ENCODE measurements at regions not wholly inside any gene's neighbourhood (a gene's known extent, or its start where the extent isn't known, plus 50 kb on each side); places are given as distances from the start of the nearest gene placed in this dataset.

GRCh38 chr12:93299262-93299846 is 78.4 kb upstream of the NUDT4 start:
- no peak for DNase-seq (ENCODE audit: low spot score)

GRCh38 chr12:93300611-93301021 is 77.1 kb upstream of the NUDT4 start:
- no peak for DNase-seq (ENCODE audit: low spot score)

- no peak for DNase-seq (ENCODE audit: low spot score)
These were observed 75.1 kb upstream of the NUDT4 start for GRCh38 chr12:93302331-93303229.

- DNase-seq (ENCODE audit: low spot score) = no peak
These were observed 71.1 kb upstream of the NUDT4 start for GRCh38 chr12:93306636-93307035.

- no peak for DNase-seq (ENCODE audit: low spot score)
These were observed 69.4 kb upstream of the NUDT4 start for GRCh38 chr12:93308281-93308680.

- DNase-seq (ENCODE audit: low spot score) = no peak
These were observed 65.9 kb upstream of the NUDT4 start for GRCh38 chr12:93311827-93312226.

- no peak for DNase-seq (ENCODE audit: low spot score)
These were observed 63.6 kb upstream of the NUDT4 start for GRCh38 chr12:93314177-93314497.

- no peak for DNase-seq (ENCODE audit: low spot score)
These were observed 62.3 kb upstream of the NUDT4 start for GRCh38 chr12:93315385-93315906.

- no peak for DNase-seq (ENCODE audit: low spot score)
These were observed 61.7 kb upstream of the NUDT4 start for GRCh38 chr12:93315907-93316622.

- no peak for DNase-seq (ENCODE audit: low spot score)
These were observed 61.1 kb upstream of the NUDT4 start for GRCh38 chr12:93316623-93316971.

- no peak for DNase-seq (ENCODE audit: low spot score)
These were observed 60.5 kb upstream of the NUDT4 start for GRCh38 chr12:93317227-93317626.

- DNase-seq (ENCODE audit: low spot score) = no peak
These were observed 58.8 kb upstream of the NUDT4 start for GRCh38 chr12:93318720-93319522.

GRCh38 chr12:93319523-93320050 is 58.1 kb upstream of the NUDT4 start:
- DNase-seq (ENCODE audit: low spot score) = no peak

- DNase-seq (ENCODE audit: low spot score) = no peak
These were observed 54.9 kb upstream of the NUDT4 start for GRCh38 chr12:93322784-93323183.

- no peak for DNase-seq (ENCODE audit: low spot score)
These were observed 53.9 kb upstream of the NUDT4 start for GRCh38 chr12:93323625-93324329.

- DNase-seq (ENCODE audit: low spot score) = no peak
These were observed 51.9 kb upstream of the NUDT4 start for GRCh38 chr12:93325855-93326254.
